ENCODE measurements at regions not wholly inside any gene's neighbourhood (a gene's known extent, or its start where the extent isn't known, plus 50 kb on each side); places are given as distances from the start of the nearest gene placed in this dataset.
"Not testable (repeated sequence)": the region's sequence is repeated elsewhere in the genome, so short reads cannot be mapped to it uniquely, and the experiment has no call there.

DNA sequence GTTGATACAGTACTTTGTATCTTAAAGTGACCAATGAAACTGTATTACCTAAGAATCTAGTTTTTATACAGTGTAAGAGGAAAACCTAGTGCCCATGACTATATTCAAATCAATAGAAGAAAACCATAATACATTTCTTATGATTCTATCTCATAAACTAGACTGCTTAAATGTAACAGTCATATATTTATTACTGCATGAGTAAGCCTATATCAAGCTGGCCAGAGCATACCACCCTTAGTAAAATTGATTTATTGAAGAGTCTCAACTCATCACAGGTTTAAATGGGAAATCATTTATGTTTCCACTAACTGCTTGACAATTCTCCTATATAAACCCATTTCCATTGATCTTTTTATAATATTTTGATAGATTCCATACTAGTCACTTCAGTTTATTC, 1059.2 kb upstream of the LRRTM1 start:
- TF ChIP-seq, protein P1, sequence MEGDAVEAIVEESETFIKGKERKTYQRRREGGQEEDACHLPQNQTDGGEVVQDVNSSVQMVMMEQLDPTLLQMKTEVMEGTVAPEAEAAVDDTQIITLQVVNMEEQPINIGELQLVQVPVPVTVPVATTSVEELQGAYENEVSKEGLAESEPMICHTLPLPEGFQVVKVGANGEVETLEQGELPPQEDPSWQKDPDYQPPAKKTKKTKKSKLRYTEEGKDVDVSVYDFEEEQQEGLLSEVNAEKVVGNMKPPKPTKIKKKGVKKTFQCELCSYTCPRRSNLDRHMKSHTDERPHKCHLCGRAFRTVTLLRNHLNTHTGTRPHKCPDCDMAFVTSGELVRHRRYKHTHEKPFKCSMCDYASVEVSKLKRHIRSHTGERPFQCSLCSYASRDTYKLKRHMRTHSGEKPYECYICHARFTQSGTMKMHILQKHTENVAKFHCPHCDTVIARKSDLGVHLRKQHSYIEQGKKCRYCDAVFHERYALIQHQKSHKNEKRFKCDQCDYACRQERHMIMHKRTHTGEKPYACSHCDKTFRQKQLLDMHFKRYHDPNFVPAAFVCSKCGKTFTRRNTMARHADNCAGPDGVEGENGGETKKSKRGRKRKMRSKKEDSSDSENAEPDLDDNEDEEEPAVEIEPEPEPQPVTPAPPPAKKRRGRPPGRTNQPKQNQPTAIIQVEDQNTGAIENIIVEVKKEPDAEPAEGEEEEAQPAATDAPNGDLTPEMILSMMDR (IDR thresholded peaks at IDR 0.05; ENCODE audit: low read depth, low read length, missing control alignments): no peak
- no peak overlapping the region for H3K4me3 ChIP-seq (replicated peaks; ENCODE audit: low read depth, low read length)
- no peak for DNase-seq (ENCODE audit: extremely low read depth, low read depth)

DNA sequence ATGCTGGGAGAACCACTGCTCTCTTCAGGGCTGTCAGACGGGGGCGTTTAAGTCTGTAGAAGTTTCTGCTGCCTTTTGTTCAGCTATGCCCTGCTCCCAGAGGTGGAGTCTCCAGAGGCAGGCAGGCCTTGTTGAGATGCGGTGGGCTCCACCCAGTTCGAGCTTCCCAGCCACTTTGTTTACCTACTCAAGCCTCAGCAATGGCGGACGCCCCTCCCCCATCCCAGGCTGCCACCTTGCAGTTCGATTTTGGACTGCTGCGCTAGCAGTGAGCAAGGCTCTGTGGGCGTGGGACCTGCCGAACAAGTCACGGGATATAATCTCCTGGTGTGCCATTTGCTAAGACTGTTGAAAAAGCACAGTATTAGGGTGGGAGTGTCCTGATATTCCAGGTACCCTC, 1057.9 kb upstream of the LRRTM1 start:
- DNase-seq (ENCODE audit: extremely low read depth, low read depth); H3K4me3 ChIP-seq (replicated peaks; ENCODE audit: low read depth, low read length): not testable (repeated sequence)

DNA sequence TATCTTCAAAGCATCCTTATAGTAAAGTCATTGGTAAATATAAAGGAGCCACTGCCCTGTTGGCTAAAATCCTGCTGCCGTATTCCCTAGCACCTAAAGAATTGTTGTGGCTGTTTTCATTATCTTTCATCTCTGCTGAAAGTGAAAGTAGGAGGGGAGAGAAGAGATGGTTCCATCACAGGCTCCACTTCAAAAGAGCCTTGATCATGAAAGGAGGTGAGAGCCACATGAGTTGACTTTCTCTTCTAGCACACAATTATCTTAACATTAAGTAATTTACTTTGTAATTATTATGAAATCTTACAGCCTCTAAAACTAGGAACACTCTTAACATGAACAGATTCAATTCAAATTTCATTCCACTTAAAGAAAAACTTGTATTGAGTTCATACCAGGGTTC, 1050.9 kb upstream of the LRRTM1 start:
- DNase-seq (ENCODE audit: extremely low read depth, low read depth): no peak
- H3K4me3 ChIP-seq (replicated peaks; ENCODE audit: low read depth, low read length): no peak overlapping the region
- TF ChIP-seq, protein P1 (IDR thresholded peaks at IDR 0.05; ENCODE audit: low read depth, low read length, missing control alignments): no peak

DNA sequence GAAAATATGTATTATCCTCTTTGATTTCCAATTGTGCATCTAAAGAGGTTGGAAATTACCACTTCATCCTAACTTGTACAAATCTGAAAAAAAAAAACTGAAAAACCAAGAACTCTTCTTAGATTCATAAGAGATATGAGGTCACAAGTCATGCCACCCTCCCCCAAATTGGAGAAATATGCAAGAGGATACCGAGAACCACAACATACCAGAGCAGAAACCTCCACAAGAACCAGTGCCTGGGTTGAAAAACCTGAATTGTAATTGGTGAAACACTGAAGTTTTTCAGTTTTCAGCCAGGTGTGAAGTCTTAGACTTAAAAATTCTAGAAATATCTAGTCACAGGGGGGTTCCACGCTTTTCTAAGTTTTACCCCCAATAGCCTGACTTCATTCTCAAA, 1029.5 kb upstream of the LRRTM1 start:
- TF ChIP-seq, protein P1 (IDR thresholded peaks at IDR 0.05; ENCODE audit: low read depth, low read length, missing control alignments): no peak
- no peak overlapping the region for H3K4me3 ChIP-seq (replicated peaks; ENCODE audit: low read depth, low read length)
- no peak for DNase-seq (ENCODE audit: extremely low read depth, low read depth)

DNA sequence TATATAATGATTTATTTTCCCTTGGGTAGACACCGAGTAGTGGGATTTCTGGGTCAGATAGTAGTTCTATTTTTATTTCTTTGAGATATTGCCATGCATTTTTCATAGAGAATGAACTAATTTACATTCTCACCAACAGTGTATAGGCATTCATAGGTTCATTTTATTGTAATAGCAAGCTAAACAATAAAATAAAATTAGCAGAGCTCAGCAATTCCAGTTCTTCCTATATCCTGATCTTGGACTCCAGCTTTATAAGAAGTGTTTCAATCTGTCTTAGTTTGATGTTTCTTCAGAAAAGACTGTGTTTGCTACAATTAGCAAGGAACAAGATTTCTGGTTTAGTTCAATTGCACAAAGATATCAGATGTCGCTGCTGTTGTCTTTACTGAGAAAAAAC, 1024.4 kb upstream of the LRRTM1 start:
- H3K4me3 ChIP-seq (replicated peaks; ENCODE audit: low read depth, low read length): no peak overlapping the region
- DNase-seq (ENCODE audit: extremely low read depth, low read depth): no peak
- TF ChIP-seq, protein P1 (IDR thresholded peaks at IDR 0.05; ENCODE audit: low read depth, low read length, missing control alignments): no peak

DNA sequence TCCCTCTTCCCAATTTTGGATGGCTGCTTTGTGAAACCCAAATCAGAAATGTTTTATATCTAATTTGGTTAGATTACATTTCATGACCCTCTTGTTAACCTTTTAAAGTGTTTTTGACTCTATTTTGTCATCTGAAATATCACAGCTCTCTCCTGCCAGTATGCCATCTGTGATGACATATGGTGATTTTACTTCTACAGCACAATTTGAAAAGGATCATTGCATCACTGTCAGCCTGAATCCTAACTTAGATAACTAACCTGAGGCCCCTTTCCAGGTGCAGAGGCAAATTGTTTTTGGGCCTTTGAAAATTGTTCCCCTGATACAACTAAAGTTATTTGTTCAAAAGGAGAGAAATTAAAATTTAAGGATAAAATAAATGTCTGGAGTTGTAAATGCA, 1023.4 kb upstream of the LRRTM1 start:
- no peak overlapping the region for H3K4me3 ChIP-seq (replicated peaks; ENCODE audit: low read depth, low read length)
- DNase-seq (ENCODE audit: extremely low read depth, low read depth): no peak
- TF ChIP-seq, protein P1 (IDR thresholded peaks at IDR 0.05; ENCODE audit: low read depth, low read length, missing control alignments): no peak

DNA sequence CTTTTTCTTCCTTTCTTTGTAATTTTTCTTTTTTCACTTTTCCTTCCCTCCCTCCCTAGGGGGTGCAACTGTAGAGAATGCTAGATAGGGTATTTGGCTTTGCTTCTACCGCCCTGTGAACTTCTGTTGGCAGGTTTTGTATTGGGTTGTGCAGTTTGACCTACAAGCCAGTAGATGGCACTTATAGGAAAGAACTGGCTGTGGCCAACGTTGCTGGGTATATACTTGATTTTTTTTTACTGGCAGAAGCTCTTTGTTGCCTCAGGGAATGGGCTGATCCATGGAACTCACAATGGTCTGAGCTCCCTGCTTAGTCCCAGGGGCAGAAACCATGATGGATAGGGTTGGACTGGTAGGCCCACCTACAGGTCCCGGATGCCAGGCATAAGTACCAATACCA, 1019.5 kb upstream of the LRRTM1 start:
- TF ChIP-seq, protein P1 (IDR thresholded peaks at IDR 0.05; ENCODE audit: low read depth, low read length, missing control alignments): no peak
- DNase-seq (ENCODE audit: extremely low read depth, low read depth): no peak
- H3K4me3 ChIP-seq (replicated peaks; ENCODE audit: low read depth, low read length): no peak overlapping the region
